SIG-M5 treated with dmso at 0.1 percent for 504 hours (cell line): ENCODE measurements at regions not wholly inside any gene's neighbourhood (a gene's known extent, or its start where the extent isn't known, plus 50 kb on each side); places are given as distances from the start of the nearest gene placed in this dataset.
"Not testable (repeated sequence)": the region's sequence is repeated elsewhere in the genome, so short reads cannot be mapped to it uniquely, and the experiment has no call there.

Experiments used
- DNase-seq: peaks from one replicate; lab custom pipeline; 2025; ENCODE audit not compliant: unreplicated experiment; lab: John Stamatoyannopoulos, UW

DNA sequence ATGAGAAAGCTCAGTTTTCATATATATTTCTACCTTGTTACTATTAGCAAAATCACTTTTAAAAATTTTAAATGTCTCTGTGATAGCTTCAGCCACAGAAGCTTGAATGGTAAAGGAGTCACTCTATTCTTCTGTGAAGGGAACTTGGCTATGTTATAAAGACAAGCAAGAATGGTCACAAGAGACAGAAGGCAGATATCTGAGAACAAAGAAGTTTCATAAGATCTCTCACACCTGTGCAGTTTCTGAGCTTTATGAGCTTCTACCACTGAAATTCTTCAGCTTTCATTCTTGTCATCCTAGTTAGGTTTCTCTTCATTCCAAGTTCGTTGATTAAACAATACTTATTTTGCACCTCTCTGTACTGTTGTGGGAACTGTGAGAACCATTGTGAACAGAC is 853.4 kb downstream of the IGSF11 start:
- DNase-seq, result no peak

DNA sequence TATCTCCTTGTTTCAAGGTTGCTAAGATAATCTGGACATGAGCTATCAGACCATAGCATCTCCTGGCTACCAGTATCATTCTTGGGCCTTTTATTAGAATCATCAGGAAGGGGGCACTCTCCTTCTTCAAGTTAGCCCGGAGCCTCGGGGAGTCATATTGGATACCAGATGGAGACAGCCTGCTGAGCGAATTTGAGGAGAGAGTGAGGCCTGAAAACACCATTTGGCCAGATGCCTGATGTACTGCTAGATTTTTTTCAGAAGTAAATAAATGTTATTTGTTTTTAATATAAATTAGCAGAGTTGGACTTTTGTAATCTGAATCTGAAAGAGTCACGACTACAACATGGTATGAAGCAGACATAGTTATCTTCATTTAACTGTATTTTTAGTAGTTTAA is 848.6 kb downstream of the IGSF11 start:
- DNase-seq, result no peak

DNA sequence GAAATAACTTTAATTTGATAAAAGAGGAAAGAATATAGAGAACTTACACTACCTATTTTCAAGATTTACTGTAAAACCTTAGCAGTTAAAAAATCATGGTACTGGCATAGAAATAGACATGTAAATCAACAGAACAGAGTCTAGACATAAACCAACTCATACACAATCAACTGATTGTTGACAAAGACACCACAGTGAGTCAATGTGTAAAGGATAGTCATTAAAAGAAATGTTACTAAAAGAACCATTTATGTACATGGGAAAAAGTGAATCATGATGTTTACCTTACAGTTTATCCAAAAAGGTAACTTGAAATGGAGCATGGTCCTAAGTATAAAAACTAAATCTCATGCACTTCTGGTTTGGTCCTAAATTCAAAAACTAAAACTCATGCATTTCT is 847.4 kb downstream of the IGSF11 start:
- DNase-seq, result no peak

DNA sequence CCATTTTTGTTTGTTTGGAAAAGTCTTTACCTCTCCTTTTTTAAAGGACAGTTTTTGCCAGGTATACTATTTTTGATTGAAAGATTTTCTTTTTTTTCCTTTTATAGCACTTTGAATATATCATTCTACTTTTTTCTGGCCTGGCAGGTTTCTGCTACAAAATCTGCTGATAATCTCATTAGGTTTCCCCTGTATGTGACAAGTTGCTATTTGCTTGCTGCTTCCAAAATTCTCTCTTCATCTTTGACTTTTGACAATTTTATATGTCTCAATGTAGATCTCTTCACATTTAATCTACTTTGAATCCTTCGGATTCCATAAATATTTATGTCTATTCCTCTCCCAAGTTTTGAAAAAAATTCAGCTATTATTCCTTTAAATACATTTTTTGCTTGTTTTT is 838.5 kb downstream of the IGSF11 start:
- no peak for DNase-seq

DNA sequence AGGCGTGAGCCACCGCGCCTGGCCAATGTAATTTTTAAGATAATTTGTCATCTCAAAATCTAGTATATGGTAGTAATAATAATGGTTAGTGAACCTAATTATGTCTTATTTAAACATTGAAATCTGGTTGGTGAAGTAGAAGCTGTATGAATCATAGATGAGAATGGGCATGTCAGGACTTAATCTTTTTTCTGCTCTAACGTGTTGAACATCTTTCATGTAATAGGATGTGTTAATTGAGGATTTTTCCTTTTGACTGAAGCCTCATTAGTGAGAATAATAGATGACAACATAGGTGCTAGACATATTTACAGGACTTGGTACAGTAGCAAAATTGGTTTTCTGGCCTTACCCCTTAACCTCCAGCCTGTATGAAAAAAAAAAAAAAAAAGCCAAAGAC is 835.6 kb downstream of the IGSF11 start:
- no peak for DNase-seq

DNA sequence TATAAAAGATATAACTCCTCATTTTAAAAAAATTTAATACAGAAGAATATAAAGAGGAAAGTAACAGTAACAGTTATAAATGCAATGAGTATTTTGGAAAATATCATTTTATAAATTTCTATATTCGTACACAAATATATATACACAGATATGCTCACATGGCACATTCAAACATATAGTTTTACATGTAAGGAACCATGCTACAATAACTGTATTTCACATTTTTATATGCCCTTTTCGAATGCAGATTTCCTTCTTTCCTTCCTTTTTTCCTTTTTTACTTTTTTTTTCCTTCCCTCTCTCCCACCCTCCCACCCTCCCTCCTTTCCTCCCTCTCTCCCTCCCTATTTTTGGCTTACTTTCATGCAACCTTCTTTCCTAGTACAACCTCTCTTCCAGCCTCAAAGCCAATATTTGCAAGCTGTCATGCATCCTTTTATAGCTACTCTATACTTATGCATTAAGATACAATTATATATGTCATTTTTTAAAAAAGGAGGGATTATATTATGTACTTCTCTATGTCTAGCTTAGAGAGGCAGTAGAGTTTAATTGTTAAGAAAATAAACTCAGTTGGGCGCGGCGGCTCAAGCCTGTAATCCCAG is 830.5 kb downstream of the IGSF11 start:
- no peak for DNase-seq

DNA sequence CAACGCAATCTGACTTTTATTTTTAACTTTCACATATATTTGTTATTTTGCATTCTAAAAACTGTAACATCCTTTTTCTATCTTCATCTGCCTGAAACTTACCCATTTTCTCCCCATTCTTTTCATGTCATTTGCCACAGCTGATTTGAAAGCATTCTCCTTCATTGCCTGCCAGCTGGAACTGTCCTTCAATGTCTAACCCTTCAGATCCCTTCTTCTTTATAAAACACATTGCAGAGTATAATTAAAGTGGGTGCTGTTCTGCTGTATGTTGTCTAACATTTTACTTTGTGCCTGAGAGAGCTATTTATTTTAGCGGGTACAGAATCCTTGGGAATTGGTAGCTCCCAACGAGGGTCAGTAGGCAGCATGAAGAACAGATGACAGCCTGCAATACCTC is 827.4 kb downstream of the IGSF11 start:
- no peak for DNase-seq

DNA sequence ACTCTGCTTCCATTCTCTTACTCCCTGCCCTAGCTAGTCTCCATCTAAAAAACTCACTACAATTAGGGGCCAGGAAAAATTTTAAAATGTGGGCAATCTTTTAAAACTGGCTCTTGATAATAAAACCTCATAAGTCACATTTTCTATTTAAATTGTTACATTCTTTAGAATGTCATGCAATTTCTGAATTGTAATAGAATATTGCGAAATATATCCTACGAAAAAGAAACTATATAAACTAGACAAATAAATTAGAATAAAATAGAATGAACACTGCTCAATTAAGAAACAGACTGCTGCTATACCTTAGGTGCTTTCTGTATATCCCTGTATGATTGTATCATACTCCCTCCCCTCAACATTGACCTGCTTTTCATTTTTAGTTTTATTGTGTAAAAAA is 826.0 kb downstream of the IGSF11 start:
- DNase-seq, result no peak

DNA sequence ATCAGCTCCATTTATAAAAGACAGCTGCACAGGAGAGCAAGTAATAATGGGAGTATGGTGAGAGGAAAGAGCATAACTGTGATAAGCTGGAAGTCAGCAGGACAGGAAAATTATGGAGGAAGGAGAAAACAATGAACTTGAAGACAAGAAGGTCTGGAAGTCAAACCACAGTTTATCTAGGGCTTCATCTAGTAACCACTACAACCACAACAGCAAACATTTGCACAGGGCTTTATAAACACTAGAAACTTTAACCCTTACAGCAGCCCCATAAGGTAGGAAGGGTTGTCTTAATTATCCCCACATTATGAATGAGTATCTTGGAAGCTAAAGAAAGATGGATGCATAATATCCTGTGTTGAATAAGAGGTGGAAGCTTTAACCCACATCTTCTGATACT is 820.8 kb downstream of the IGSF11 start:
- no peak for DNase-seq

DNA sequence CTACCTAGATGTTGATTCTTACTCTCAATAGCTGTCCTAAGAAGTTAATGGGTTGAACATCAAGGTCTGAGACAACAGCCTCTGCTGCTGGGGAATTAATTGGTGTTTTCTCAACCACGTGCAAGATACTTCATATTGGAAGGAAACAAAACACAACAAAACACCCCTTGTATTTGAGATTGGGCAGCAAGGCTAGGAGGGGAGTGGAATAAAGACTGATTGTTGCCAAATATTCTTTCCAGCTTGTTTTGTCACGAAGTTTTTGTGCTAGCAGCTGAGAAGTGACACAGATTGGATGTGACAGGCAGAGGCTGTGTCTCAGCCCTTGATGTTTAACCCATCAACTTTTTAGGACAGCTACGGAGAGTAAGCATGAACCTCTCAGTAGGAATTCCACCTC is 808.4 kb downstream of the IGSF11 start:
- DNase-seq, result no peak

DNA sequence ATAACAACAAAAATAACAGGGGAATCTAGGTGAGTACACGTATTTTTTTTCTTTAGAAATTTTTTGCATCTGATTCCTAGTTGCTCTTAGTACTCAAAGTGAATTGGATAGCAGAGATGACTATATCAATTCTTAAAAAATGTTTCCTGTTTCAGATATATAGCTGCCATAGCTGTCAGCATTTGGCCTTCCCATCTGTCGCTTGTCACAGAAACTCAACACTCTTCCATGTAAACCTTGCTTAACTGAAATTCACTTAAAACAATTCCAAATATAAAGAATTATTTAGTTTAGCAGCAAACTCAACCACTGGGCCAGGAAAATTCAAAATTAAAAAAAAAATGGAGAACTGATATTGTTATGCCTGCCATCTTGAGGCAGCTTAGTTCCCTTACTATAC is 807.5 kb downstream of the IGSF11 start:
- no peak for DNase-seq

DNA sequence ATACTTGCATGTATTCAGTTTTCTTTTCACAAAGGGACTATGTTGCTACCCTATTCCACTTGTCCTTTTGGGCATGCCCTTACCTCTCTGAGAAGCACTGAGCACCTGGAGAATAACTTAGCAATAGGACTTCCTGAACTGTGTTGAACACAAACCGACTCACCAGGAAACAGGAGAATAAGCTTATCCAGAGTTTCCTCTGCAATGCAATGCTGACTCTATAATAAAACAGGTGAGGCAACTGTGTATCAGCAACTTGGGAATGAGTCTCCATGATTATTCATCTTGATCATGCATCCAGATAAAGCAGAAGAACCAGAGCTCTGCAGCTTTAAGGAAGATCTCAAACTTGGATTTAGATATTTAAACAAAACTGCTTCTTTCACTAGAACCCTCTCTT is 806.5 kb downstream of the IGSF11 start:
- no peak for DNase-seq

DNA sequence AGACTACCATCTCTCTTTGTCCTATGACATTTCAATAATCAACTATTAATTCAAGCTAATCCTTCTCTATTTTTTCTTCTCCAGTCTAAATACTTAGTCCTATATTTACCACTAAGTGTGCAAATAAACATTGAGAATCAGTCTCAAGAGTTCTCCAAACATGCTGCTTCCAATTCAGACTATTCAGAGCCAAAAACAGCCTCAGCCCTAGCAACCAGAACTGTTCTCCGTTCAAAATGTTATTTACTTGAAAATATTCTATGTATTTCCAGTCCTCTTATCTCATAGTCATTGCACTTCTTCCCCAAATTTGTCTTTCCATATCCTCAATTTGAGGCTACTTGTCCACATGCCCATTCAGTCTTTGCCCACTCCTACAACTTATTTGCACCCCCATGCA is 805.5 kb downstream of the IGSF11 start:
- DNase-seq, result no peak

DNA sequence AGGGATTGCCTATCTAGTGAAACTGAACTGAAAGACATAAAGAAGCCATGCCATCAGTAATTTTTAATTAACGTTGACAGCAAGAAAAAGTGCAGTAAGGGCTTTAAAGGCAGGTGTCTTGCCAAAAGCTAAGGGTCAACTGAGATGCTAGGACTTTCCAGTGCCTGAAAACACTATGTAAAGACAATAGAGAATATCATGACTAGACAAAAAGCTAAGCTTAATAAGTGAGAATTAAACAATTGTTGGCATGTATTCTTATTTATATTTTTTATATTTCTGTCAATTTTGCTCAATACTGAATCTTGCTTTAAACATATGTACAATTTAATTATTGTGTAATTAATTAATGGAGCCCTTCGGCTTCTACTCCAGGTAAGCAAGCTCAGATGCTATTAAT is 803.1 kb downstream of the IGSF11 start:
- DNase-seq, result no peak

DNA sequence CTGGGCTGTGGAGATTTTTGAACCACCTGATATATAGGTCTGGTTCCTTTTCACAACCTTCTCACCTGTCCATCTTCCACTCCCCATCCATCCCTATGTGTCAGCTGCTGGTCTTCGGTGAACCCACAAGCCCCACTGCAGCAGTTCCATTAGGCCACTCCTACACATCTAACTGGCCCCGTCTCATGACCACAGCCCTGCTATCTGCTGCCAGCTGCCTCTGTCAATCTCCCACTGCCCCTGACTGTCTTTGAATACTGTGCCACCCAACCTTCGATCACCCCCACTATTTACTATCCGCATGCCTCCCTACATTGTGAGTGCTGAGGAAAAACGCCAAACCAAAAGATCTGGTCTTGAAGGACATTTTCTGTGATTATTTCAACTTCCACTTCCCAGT is 795.4 kb downstream of the IGSF11 start:
- no peak for DNase-seq

DNA sequence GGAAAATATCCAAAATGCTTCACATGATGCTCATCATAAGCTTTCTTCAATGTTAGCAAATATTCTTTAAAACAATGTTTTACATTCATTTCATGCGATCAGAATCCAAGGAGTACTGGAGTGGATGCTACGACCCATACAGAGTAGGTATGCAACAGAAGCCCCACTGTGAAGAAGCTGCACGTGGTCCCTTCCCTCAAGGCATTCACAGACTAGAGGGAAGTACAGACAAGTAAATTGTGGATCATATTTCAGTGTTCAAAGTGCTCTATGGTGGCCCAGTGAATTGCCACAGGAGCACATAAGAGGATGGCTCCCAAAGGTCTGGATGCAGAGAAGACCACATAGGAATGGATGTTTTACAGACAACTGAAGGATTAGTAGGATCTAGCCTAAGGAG is 789.9 kb downstream of the IGSF11 start:
- no peak for DNase-seq

DNA sequence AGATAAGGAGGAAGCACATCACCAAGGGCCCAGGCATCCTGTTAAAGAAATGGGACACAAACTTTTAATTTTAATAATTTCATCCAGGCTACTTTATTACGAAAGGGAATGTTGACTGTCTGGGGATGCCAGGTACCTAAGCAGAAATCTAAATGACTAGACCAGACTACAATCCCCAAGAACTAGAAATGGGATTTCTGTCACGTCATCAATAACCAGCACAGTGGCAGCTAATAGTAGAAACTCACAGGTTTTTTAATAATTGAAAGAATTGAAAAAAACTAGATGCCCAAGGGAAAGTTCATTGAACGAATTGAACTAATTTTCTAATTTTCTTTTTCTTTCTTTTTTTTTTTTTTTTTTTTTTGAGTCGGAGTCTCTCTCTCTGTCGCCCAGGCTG is 789.3 kb downstream of the IGSF11 start:
- no peak for DNase-seq

DNA sequence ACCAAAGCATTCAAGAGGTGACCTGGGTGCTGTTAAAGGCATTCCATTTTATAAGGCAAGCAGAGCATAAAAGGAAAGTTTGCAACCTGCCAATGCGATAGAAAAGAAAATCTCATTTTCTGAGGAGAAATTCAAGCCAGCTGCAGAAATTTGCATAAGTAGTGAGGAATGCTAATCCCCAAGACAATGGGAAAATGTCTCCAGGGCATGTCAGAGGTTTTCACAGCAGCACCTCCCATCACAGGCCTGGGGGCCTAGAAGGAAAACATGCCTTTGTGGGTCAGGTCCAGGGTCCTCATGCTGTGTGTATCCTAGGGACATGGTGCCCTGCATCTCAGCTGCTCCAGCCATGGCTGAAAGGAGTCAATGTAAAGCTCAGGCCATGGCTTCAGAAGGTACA is 775.8 kb downstream of the IGSF11 start:
- not testable (repeated sequence) for DNase-seq

DNA sequence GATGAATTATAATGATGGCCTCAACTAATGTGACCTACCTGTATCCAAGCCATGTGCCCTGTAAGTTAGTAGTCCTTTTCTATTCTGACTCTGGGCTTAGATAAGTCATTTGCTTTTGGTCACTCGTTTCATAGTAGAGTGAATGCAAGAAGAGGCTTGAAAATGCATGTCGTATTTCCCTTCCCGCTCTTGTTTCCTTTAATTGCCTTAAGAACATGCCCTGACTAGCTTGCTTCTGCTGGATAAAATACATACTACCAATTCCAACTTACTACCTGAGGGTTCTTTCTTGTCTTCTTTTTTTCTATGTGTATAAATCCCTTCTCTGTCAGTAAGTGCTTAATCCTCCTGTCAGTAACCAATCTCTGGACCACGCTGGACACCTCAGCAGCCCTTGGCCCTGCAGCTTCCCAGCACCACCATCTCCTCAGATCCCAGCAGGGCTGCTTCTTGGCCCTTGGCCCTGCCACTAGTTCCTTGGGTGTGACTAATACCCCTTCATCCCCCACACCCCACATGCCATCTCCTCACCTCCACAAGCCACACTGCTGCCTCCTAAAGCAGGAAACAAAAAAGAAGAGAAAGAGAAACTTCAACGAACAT is 771.7 kb downstream of the IGSF11 start:
- no peak for DNase-seq

DNA sequence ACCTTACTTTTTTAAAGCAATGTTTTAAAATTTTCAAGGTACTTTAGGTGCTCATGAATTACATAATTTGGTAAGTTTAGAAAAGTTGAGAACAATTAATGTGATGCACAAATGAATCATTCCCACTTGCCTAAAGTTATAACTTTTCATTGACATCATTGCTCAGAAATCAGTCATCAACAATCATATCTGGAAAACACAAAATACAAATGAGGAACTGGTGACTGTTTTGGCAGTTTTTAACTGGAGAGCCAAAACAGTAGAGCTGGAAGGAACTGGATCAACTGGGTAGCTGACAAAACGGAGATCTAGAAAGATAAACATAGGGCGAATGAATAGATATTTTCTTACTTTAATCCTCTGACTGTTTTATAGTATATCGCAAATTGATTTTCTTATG is 767.1 kb downstream of the IGSF11 start:
- DNase-seq, result no peak

DNA sequence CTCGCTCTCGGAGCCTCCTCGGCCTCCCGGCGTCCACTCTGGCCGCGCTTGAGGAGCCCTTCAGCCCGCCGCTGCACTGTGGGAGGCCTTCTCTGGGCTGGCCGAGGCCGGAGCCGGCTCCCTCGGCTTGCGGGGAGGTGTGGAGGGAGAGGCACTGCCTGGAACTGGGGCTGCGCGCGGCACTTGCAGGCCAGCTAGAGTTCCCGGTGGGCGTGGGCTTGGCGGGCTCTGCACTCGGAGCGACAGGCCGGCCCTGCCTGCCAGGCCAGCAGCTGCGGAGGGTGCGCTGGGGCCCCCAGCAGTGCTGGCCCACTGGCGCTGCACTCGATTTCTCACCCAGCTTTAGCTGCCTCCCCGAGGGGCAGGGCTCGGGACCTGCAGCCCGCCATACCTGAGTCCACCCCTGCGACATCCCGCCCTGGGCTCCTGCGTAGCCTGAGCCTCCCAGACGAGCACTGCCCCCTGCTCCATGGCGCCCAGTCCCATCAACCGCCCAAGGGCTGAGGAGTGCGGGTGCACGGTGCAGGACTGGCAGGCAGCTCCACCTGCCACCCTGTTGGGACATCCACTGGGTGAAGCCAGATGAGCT is 765.0 kb downstream of the IGSF11 start:
- DNase-seq, result no peak

DNA sequence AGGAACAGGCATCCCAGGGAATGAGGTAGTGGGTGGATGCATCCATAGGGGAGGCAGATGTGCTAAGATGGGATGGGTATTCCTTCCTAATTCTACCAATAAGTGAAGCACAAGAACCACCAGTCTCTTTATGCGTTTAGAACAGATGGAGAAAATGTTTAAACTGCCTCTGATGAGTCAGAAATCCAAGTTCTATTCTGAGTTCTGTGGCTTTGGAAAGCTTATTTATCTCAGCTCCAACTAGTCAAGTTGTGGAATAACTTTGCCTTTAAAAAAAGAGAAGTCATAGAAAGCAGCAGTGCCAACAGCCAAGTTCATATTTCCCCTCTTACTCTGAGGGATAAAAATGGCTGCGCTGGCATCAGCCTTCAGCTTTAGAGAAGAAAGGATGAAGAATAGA is 761.7 kb downstream of the IGSF11 start:
- no peak for DNase-seq

DNA sequence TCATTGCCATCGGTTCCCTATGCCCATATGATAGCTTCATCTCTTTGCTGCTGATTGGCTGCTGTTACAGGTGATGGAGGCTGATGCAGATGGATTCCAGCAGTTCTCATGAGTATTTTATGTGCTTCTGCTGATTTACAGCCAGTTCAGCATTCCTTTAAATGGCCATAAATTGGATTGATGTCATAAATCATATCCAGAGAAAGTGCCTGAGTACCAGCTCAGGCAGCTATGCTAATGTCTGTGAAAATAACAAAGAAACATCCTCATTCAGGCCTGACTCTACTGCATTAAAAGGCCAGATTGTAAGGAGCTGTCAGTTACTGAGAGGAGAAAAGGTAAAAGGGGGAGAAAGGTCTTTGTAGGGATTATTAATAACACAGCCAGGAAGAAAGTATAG is 756.8 kb downstream of the IGSF11 start:
- DNase-seq, result no peak
